ENCODE measurements at regions not wholly inside any gene's neighbourhood (a gene's known extent, or its start where the extent isn't known, plus 50 kb on each side); places are given as distances from the start of the nearest gene placed in this dataset.

GRCh38 chr22:49045276-49045675, 782.4 kb downstream of the BRD1 start:
- BruUV-seq (replicated peaks): no TSS peak
- Histone ChIP-seq H3K9ac (ENCODE audit: insufficient read depth, low read depth, low read length) (no peak overlapping the region), H3K4me1 (ENCODE audit: insufficient read depth, low read length) (no peaks in the 10 kb centered on the region), H3K36me3 (replicated peaks in 1 of 2; ENCODE audit: control insufficient read depth in 1 of 2, insufficient read depth in 2 of 2, low read length in 2 of 2) (no peaks in the 10 kb centered on the region), H3K9me3 (ENCODE audit: low read length) (no peaks in the 10 kb centered on the region), H3K27ac (ENCODE audit: extremely low read length, insufficient read depth, low read length) (no peak overlapping the region), H3K4me2 (ENCODE audit: low read depth, low read length) (no peak overlapping the region), H3K79me2 (ENCODE audit: insufficient read depth, low read length) (no peaks in the 10 kb centered on the region), H3K4me3 (replicated peaks in 1 of 3; ENCODE audit: insufficient read depth in 1 of 3, low read depth in 2 of 3, low read length in 3 of 3) (no peak overlapping the region), H2AFZ (ENCODE audit: low read length) (no peak overlapping the region), H4K20me1 (ENCODE audit: insufficient read depth, low read length) (no peaks in the 10 kb centered on the region), H3K27me3 (ENCODE audit: control insufficient read depth in 1 of 2, insufficient read depth in 2 of 2, low read length in 2 of 2) (peaks cover 7 to 84% of the 10 kb centered on the region in 2 experiments; a peak in 4 of 5 replicates)
- POLR2A ChIA-PET: no interaction called here
- 6% methylated on average over 12 of the region's 12 CpGs for WGBS (ENCODE audit: low lambda C conversion rate)
- TF ChIP-seq ZNF496 (CRISPR knock-in tag; IDR thresholded peaks at IDR 0.05; ENCODE audit: insufficient replicate concordance) (no peak), EHMT2 (IDR thresholded peaks at IDR 0.05; ENCODE audit: borderline replicate concordance, low read depth, low read length) (no peak), CENPBD1 (CRISPR knock-in tag; IDR thresholded peaks at IDR 0.05; ENCODE audit: borderline replicate concordance, low read depth) (no peak), FOXK2 (IDR thresholded peaks at IDR 0.05) (no peak), ZNF570 (CRISPR knock-in tag; IDR thresholded peaks at IDR 0.05; ENCODE audit: borderline replicate concordance) (no peak)
- TF ChIP-seq, protein P1, sequence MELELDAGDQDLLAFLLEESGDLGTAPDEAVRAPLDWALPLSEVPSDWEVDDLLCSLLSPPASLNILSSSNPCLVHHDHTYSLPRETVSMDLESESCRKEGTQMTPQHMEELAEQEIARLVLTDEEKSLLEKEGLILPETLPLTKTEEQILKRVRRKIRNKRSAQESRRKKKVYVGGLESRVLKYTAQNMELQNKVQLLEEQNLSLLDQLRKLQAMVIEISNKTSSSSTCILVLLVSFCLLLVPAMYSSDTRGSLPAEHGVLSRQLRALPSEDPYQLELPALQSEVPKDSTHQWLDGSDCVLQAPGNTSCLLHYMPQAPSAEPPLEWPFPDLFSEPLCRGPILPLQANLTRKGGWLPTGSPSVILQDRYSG (CRISPR knock-in tag; IDR thresholded peaks at IDR 0.05): no peak
- CTCF ChIA-PET (ENCODE audit: low intra/inter-chr PET ratio, low total read pairs): interaction anchor here (2.0 kb wide), 1 partner anchor 260 kb away, joined by 26 read pairs; no protein-coding TSS in a partner anchor
- no peak for DNase-seq (ENCODE audit: low spot score)
- intact Hi-C loops (cut with micrococcal nuclease; ENCODE audit: unreplicated experiment) (no loop called here), in situ Hi-C loops (cut with HindIII; ENCODE audit: extremely low pct_ligation_motif_present, low pct_unique_long_range_greater_than_20kb) (no loop called here)
- FAIRE-seq: no peak
- ATAC-seq: no peak

DNA sequence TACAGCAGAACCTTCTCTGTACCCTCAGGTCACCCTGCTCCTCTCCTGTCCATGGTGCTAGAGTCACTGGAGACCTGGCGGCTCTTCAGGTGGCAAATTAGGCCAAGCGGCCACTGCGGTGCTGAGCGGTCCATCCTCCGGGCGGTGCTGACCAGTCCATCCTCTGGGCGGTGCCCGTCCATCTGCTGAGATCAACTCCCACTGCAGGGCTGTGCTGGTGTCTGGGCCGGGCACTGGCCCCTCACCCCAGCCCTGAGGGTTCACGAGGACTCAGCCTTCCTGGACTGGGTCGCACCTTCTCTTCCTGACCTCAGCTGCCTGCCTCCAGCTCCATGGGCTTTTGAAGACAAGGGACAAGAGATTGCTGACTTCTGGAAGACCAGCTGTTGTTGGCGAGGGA, 782.9 kb downstream of the BRD1 start:
- Histone ChIP-seq H4K20me1 (ENCODE audit: insufficient read depth, low read length) (no peaks in the 10 kb centered on the region), H3K4me2 (ENCODE audit: low read depth, low read length) (no peak overlapping the region), H3K9ac (ENCODE audit: insufficient read depth, low read depth, low read length) (no peak overlapping the region), H3K4me1 (ENCODE audit: insufficient read depth, low read length) (peaks cover 4% of the 10 kb centered on the region), H3K4me3 (replicated peaks in 1 of 3; ENCODE audit: insufficient read depth in 1 of 3, low read depth in 2 of 3, low read length in 3 of 3) (no peak overlapping the region), H3K79me2 (ENCODE audit: insufficient read depth, low read length) (no peaks in the 10 kb centered on the region), H3K27ac (ENCODE audit: extremely low read length, insufficient read depth, low read length) (no peak overlapping the region), H3K36me3 (replicated peaks in 1 of 2; ENCODE audit: control insufficient read depth in 1 of 2, insufficient read depth in 2 of 2, low read length in 2 of 2) (no peaks in the 10 kb centered on the region), H3K9me3 (ENCODE audit: low read length) (no peaks in the 10 kb centered on the region), H2AFZ (ENCODE audit: low read length) (no peak overlapping the region), H3K27me3 (ENCODE audit: control insufficient read depth in 1 of 2, insufficient read depth in 2 of 2, low read length in 2 of 2) (peaks cover 7 to 85% of the 10 kb centered on the region in 2 experiments; a peak in 4 of 5 replicates)
- WGBS (ENCODE audit: low lambda C conversion rate): 40% methylated on average over 10 of the region's 12 CpGs
- POLR2A ChIA-PET: no interaction called here
- DNase-seq (ENCODE audit: low spot score) (no peak), FAIRE-seq (no peak), ATAC-seq (no peak)
- intact Hi-C loops (cut with micrococcal nuclease; ENCODE audit: unreplicated experiment): no loop called here
- CTCF ChIA-PET (ENCODE audit: low intra/inter-chr PET ratio, low total read pairs): no interaction called here
- in situ Hi-C loops (cut with HindIII; ENCODE audit: extremely low pct_ligation_motif_present, low pct_unique_long_range_greater_than_20kb): loop anchor here (5.0 kb wide), 1 partner anchor 263 kb away; no protein-coding TSS in a partner anchor
- BruUV-seq (replicated peaks): no TSS peak
- TF ChIP-seq SAP130 (CRISPR knock-in tag; IDR thresholded peaks at IDR 0.05; ENCODE audit: low read depth): no peak
- TF ChIP-seq ETV5 (CRISPR knock-in tag; IDR thresholded peaks at IDR 0.05; ENCODE audit: borderline replicate concordance): no peak
- no peak for TF ChIP-seq NFIC (IDR thresholded peaks at IDR 0.05; ENCODE audit: low read length)
- TF ChIP-seq MTF1 (CRISPR knock-in tag; IDR thresholded peaks at IDR 0.05): no peak
- TF ChIP-seq ZKSCAN5 (CRISPR knock-in tag; IDR thresholded peaks at IDR 0.05): no peak
- no peak for TF ChIP-seq ZBTB7B (CRISPR knock-in tag; IDR thresholded peaks at IDR 0.05)
- TF ChIP-seq ZNF367 (CRISPR knock-in tag; IDR thresholded peaks at IDR 0.05; ENCODE audit: borderline replicate concordance): no peak
- TF ChIP-seq SIX4 (CRISPR knock-in tag; IDR thresholded peaks at IDR 0.05): no peak
- no peak for TF ChIP-seq ARHGAP35 (CRISPR knock-in tag; IDR thresholded peaks at IDR 0.05; ENCODE audit: borderline replicate concordance)
- TF ChIP-seq KAT2B (IDR thresholded peaks at IDR 0.05; ENCODE audit: borderline replicate concordance, low read depth, low read length): no peak
- TF ChIP-seq, protein P2, sequence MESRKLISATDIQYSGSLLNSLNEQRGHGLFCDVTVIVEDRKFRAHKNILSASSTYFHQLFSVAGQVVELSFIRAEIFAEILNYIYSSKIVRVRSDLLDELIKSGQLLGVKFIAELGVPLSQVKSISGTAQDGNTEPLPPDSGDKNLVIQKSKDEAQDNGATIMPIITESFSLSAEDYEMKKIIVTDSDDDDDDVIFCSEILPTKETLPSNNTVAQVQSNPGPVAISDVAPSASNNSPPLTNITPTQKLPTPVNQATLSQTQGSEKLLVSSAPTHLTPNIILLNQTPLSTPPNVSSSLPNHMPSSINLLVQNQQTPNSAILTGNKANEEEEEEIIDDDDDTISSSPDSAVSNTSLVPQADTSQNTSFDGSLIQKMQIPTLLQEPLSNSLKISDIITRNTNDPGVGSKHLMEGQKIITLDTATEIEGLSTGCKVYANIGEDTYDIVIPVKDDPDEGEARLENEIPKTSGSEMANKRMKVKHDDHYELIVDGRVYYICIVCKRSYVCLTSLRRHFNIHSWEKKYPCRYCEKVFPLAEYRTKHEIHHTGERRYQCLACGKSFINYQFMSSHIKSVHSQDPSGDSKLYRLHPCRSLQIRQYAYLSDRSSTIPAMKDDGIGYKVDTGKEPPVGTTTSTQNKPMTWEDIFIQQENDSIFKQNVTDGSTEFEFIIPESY (CRISPR knock-in tag; IDR thresholded peaks at IDR 0.05): no peak
- TF ChIP-seq ZNF672 (CRISPR knock-in tag; IDR thresholded peaks at IDR 0.05): no peak
- TF ChIP-seq ZNF234 (CRISPR knock-in tag; conservative IDR thresholded peaks at IDR 0.05): no peak

All from HepG2 (cell line).